GM19239 (cell line): ENCODE measurements at regions not wholly inside any gene's neighbourhood (a gene's known extent, or its start where the extent isn't known, plus 50 kb on each side); places are given as distances from the start of the nearest gene placed in this dataset.

Source experiments
- DNase-seq: peaks from one replicate; pipeline ENCODE4 v3.0.0; 2011; ENCODE audit warnings: low spot score; ENCODE audit not compliant: insufficient read length
- FAIRE-seq: peaks from 2 replicates; lab custom pipeline; 2011; peaks lifted over from hg19 to GRCh38; lab: Jason Lieb, UNC

- FAIRE-seq: no peak
- DNase-seq: no peak
Observed at GRCh38 chr11:29025001-29025400, 916.8 kb downstream of the METTL15 start.

- no peak for FAIRE-seq
- DNase-seq: no peak
Observed at GRCh38 chr11:29024386-29024785, 916.2 kb downstream of the METTL15 start.

DNA sequence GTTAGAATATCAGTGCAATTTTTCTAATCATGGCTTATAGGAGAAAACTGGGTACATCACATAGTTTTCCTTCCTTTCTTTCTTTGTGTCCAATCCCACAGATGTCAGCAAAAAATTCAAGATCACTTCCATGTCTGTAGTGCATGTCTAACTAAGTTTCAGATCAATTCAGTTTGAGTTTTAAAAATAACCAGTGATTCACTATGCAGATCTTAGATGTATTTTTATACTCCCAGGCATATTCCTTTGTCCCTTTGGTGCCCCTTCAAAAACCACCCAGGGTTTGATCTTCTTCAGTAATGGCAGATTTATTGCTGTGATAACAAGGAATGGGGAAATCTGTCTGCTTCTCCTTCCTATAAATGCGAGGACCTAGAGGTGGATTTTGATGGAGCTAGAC, 915.6 kb downstream of the METTL15 start:
- FAIRE-seq: no peak

GRCh38 chr11:29022676-29023075, 914.5 kb downstream of the METTL15 start:
- FAIRE-seq: no peak
- no peak for DNase-seq

More for the DNA sequence above, 915.6 kb downstream of the METTL15 start:
- no peak for DNase-seq

GRCh38 chr11:29019960-29020683, 911.9 kb downstream of the METTL15 start:
- FAIRE-seq: no peak

GRCh38 chr11:29018631-29019030, 910.4 kb downstream of the METTL15 start:
- FAIRE-seq (no peak), DNase-seq (no peak)

More at GRCh38 chr11:29019960-29020683, 911.9 kb downstream of the METTL15 start:
- DNase-seq: no peak

GRCh38 chr11:29017941-29018340, 909.8 kb downstream of the METTL15 start:
- DNase-seq (no peak), FAIRE-seq (no peak)

DNA sequence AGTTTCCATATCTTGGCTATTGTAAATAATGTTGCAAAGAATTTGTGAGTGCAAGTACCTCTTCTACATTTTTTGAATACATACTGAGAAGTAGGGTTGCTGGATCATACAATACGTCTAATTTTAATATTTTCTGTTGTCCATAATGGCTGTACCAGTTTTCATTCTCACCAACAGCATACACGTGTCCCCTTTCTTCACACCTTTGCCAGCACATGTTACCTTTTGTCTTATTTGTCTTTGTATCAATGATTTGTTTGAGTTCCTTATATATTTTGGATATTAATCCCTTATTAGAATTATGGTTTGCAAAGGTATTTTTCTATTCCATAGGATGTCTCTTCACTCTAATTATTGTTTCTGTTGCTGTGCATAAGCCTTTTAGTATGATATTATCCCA, 904.3 kb downstream of the METTL15 start:
- FAIRE-seq (no peak), DNase-seq (no peak)

DNA sequence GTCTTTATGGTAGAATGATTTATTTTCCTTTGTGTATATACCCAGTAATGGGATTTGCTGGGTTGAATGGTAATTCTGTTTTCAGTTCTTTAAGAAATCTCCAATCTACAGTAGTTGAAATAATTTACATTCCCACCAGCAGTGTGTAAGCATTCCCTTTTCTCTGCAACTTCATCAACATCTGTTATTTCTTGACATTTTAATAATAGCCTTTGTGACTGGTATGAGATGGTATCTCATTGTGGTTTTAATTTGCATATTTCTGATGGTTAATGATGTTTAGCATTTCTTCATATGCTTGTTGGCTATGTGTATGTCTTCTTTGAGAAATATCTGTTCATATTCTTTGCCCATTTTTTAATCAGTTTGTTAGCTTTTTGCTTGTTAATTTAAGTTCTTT, 901.2 kb downstream of the METTL15 start:
- FAIRE-seq: no peak

DNA sequence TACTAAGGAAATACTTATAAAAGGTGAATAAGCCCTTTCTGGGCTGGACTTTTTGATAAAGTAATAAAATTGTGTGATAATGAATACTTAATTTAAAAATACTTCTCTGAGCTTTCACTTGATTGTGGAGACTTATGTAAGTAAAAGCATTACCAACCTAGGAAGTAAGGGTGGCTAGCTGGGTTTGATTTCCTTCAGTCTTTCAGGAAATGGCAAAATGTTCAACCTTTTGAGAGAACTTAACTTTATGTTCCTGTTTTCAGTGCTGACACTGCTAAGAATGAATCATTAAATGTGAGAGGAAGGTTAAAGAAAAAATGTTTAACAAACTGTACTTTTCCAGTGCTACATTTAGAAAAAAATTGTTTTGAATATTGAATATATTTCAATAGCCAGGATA, 900.3 kb downstream of the METTL15 start:
- FAIRE-seq: no peak

More for the DNA sequence above, 901.2 kb downstream of the METTL15 start:
- DNase-seq: no peak

DNA sequence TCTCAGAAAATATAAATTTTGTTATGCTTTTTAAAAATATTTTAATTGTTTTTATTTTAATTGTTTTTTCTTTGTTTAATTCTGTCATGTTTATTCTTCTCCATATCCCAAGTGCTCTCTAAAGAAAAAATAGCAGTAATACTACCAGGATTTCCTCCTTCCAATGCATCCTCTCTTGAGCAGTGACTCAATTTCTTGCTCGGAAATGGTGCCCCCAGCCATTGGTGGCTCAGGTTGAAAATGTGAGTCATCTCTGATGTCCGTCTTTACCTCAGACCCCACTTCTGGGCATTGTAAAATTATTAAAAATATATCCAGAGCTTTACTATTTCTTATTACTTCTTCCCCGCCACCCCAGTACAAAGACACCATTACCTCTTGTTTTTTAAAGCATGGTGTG, 898.5 kb downstream of the METTL15 start:
- DNase-seq: no peak
- no peak for FAIRE-seq

More for the DNA sequence above, 900.3 kb downstream of the METTL15 start:
- no peak for DNase-seq

- no peak for FAIRE-seq
- no peak for DNase-seq
Observed at GRCh38 chr11:29005401-29005980, 897.3 kb downstream of the METTL15 start.

DNA sequence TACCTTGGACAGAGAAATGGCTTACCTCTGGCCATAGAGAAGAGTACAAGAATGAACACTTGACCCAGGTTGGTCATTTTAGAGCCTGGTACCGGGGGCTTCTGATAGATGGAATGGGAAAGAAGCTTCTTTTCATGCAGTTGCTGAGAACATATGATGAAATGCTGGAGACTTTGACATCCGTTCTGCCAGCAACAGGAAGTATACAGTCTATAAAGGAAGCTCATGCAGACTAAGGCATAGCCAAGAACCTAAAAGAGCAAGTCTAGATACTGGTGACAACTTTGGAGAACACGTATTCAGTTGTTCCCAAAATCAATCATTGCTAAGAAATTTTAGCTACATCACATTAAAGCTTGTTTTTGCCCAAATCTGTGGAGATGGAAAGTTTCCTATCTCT, 894.6 kb downstream of the METTL15 start:
- DNase-seq (no peak), FAIRE-seq (no peak)

DNA sequence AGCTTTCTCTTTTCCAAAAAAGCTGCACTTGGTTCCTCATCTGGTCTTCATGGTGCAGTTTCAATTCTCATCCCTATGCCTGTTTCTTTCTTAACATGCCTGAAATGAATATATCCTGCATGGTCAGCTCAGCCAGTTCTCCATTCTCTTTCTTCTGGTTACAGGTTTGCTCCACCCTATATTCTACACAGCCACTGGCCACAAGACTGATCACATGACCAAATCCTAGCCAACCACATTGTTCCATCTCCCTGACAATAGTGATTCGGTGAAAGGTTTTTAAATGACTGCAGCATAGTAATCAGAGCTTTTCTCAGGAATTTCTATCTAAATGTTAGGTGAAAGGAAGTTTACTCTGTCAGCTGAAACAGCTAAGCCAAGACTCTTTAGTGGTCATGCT, 891.4 kb downstream of the METTL15 start:
- FAIRE-seq (no peak), DNase-seq (no peak)

DNA sequence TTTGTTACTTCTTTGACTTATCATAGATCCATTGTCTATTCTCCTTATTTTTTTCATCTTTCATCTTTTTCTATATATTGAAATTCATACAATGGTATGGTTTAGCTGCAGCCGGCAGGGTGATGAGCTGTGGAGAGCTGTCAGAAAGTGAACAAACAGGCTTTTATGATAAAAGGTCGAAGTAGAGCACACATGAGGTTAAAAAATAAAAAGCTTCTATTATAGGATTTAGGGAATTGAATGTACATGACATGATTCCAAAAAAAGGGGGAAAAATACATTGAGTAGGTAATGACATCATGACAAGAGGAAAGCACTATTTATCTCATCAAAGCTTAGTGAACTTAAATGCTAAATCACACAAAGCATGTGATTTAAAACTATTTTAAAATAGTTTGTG, 884.8 kb downstream of the METTL15 start:
- DNase-seq: no peak
- FAIRE-seq: no peak

DNA sequence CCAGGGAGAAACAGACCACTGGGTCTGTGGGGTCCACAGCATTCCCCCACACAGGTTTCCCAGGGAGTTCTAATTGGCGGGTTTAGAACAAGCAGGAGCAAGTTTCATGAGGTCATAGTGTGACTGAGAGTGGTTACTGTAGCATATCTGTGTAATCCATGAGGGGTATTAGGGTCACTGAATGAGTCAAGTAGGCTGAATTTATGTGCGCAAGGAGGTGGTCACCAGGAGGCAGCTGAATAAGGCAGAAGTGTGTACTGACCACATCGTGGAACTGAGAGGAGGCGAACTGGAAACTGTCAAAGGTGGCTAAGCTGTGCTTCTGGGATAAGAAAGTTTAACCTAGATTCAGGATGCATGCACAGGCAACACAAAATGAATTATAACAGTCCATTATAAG, 876.0 kb downstream of the METTL15 start:
- no peak for FAIRE-seq
- DNase-seq: no peak

DNA sequence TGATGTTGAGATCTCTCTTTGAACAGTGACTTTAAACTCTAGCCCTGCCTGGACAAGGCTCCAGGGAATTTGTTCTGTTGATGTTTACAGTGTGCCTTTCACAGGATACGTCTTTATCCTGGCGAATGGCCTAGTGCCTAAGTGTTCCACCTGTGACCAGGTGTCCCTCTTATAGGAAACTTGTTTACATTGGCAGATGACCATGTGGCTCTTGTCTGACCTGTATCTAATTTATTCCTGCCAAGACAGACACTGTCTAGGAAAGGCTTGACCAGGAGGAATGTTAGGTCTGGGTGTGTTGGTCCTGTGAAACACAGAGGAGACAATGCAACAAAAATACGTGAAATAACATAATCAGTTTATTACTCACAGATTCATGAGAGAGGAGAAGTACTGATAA, 875.6 kb downstream of the METTL15 start:
- DNase-seq (no peak), FAIRE-seq (no peak)

DNA sequence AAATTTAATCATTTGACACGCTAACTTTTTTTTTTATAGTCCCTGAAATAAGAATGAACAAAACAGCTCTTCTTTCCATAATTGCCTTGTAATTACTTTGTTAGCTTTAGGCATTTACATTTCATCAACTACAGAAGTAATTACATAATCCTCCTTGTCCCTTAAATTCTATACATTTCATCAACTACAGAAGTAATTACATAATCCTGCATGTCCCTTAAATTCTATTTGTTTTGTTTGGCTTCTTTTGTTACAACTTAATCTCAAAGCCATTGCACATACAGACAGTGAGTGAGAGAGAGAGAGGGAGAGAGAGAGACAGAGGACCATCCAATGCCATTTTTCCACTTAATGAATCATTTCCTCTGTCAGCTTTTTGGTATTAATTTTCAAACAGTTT, 873.2 kb downstream of the METTL15 start:
- no peak for DNase-seq
- FAIRE-seq: no peak

- no peak for DNase-seq
- FAIRE-seq: no peak
Observed at GRCh38 chr11:28976801-28977145, 868.6 kb downstream of the METTL15 start.

- FAIRE-seq (no peak), DNase-seq (no peak)
Observed at GRCh38 chr11:28976012-28976800, 868.0 kb downstream of the METTL15 start.

DNA sequence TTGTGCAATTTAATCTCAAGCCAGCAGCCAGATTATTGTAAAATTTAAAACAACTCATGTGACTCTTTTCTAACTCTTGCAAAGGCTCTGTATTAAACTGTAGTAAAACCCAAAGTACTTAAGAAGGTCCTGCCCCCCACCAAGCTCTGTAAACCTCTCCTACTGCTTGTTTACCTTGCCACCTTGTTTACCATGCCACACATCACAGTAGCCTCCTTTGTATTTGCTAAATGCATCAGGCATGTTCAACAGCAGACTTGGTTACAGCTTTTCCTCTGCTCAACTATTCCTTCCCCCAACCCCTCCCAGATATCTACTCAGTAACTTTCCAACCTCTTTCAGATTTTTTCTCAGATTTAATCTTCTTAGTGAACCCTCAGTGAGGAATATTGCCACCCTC, 861.6 kb downstream of the METTL15 start:
- FAIRE-seq (no peak), DNase-seq (no peak)
